ENCODE measurements at regions not wholly inside any gene's neighbourhood (a gene's known extent, or its start where the extent isn't known, plus 50 kb on each side); places are given as distances from the start of the nearest gene placed in this dataset.

GRCh38 chr13:30129411-30129810, 177.9 kb downstream of the KATNAL1 start:
- no peak overlapping the region for H3K27ac ChIP-seq
- no peak overlapping the region for H3K4me3 ChIP-seq

DNA sequence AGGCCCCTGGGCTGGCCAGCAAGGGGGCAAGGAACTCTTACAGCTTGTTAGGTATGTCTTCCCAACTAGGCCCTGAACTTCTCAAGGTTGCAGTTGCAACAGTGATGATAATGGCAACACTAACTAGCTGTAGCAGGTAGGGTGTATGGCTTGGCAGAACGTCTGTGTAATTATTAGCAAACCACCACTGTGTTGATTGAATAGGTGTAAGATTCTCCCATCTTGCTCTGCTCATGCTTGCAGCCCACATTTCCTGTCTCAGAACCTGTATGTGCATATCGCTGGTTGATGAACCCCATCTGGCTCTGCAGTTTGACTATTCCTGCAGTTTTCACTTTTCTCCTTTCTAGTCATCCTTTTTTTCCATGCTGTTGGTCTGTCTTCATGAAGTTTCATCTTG, 178.8 kb downstream of the KATNAL1 start:
- no peak overlapping the region for H3K27ac ChIP-seq

DNA sequence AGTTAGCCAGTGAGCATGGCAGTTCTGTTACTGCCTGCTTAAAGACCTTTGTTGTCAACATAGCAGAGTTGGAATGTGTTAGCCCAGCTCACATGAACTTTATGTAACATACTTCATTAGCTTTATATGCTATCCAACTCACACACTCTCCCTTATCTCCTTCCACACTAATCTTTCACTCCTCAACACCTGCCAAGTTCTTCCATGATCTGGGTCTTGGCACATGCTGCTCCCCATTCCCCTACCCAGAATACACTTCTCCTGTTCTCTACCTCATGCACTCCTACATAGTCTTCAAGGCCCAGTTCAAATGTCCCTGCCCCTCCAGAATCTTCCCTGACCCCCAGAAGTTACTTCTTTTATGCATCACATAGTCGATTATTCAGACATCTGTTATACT, 179.3 kb downstream of the KATNAL1 start:
- Histone ChIP-seq H3K4me3 (no peak overlapping the region), H3K27ac (no peak overlapping the region)

More for the DNA sequence above, 178.8 kb downstream of the KATNAL1 start:
- H3K4me3 ChIP-seq = no peak overlapping the region

DNA sequence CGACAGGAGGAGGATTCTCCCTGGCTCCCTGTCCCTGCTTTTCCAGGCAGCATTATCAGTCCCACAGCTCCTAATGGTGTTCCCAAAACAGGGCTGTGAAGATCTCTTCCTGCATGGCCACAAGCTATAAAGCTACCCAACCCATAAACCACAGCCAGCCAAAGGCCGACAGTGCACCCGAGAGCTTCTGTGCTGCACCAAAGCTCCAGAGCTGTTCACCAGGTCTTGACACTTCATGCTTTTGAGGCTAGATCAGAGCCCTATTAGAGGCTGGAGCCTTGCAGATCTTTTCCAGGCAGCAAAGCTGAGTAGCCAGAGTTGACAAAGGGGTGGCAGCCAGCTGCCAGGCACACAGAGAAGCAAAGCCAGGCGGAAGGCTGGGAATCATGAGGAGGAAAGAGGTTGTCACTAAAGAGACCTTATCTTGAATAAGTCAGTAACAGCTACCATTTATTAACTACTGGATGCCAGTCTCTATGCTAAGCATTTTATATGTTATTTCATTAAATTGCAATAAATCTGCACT, 180.4 kb downstream of the KATNAL1 start:
- Histone ChIP-seq H3K27ac (peak overlapping the region in 4 of 21 experiments; percentile 17 to 85 (median 53)), H3K4me3 (no peak overlapping the region)

DNA sequence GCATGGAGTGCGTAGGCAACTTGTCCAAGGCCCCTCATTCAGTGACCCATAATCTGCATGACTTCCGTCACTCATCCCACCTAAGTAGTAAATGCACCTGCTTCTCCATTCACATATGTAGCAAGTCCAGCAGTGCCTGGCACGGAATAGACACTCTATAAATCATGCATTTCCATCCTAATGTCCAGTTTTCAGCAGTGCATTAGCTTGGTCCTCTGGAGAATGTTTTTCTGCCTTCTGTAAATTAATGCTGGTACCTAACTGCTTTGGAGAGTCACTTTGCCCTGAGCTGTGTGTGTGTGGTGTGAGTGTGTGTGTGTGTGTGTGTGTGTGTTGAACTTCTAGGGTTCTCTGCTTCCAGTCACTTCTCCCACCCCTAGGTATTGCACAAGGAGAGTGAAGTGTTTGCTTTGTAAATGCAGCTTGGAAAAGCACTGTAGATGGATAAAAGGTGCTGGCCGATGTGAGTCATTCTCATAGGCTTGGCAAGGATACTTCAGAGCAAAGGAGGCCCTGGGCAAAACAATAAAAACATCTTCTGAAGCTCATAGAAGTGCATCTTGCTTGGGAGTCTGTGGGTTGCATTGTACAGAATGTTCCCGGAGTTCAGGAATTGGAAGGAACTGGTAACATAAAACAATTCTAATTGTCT, 181.8 kb downstream of the KATNAL1 start:
- H3K27ac ChIP-seq = peak overlapping the region in 3 of 21 experiments; percentile 9 to 40 (median 17)
- no peak overlapping the region for H3K4me3 ChIP-seq

DNA sequence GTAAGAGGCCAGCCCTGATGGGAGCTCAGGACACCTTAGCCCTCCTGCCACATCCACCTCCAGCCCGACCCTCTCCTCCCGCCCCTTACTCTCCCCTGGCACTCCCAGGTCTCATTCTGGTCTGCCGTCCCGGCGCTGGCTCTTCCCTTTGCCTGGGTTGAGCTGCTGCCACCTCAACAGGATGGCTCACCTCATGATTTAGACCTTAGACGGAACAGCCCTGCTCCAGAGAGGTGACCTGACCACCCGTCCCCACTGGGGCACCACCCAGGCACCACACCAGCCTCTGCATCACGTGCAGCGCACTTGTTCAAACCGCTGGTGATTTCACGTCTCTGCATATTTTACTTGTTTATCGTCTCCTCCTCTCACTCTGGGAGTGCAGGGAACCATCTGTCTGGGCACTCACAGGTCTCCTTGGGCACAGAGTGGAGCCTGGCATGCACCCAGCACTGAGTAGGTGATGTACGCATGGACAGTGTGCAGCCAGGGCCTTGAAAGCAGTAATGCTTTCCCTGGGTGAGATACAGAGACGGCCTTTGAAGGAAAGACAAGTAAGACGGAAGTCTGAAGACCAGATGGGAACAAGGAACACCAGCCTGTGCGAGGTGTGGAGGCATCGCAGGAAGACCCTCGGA, 183.1 kb downstream of the KATNAL1 start:
- no peak overlapping the region for H3K27ac ChIP-seq

DNA sequence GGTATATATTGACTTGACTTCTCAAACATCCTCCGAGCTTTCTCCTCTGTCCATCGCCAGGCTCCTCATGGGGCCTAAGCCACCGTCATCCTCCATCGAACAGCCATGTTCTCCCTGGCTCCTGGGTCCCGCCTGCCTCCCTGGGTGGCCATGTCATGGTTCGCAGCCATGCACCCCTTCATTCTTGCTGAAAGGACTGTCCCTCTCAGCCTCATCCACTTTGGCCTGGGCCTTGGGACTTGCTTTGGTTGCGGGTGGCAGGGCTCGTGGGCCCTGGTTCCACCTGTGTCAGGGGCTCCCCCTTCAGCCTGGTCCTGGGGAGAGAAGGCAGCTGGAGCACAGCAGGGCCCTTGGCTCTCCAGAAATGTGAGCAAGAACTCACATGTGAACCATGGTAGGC, 183.8 kb downstream of the KATNAL1 start:
- H3K27ac ChIP-seq = no peak overlapping the region
- H3K4me3 ChIP-seq = no peak overlapping the region

More for the DNA sequence above, 183.1 kb downstream of the KATNAL1 start:
- no peak overlapping the region for H3K4me3 ChIP-seq

DNA sequence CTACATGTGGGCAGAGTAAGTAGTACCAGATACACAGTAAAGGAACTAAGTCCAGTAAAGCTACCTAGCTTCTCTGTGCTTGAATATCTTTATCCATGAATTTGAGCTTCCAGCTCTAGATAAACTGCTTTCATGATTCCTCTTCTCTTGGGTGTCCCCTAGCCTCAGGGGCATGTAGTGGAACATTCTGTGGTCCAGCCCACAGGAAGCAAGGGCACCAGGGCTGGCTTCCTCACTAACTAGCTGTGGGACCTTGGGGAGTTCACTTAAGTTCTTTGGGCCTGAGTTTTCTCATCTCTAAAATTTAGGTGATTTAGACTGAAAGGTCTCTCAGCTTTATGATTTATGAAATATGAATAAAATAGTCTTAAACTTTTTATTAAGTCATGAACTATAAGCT, 185.7 kb downstream of the KATNAL1 start:
- no peak overlapping the region for H3K27ac ChIP-seq
- no peak overlapping the region for H3K4me3 ChIP-seq

- Histone ChIP-seq H3K27ac (no peak overlapping the region), H3K4me3 (no peak overlapping the region)
Observed at GRCh38 chr13:30121244-30121643, 186.1 kb downstream of the KATNAL1 start.

DNA sequence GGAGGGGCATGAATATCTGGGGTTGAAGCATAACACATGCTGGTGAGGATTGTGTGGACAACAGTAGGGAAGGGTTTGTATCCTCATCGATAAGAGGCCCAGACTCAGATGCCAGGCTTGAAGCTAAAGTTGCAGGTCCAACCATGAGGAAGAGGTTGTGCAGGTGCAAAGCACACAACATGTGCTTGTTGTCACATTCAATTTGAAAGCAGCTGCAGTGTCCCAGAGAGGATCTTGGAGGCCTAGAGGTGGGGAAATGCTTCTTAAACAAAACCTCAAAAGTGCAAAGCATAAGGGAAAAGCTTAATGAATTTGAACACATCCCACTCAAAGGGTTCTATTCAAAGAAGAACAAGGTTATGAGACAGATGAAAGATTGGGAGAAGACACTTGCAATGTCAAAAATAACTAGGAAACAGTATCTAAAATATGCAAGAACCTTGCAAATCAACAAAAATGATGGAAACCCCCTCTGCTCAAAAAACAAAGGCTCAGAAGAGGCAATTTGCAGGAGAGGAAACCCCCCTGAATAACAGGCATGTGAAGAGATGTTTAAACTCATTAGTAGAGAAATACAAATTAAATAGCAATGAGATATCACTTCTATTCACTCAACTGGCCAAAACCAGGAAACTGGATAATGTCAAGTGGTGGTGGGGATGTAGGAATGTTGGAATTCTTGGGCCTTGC, 187.1 kb downstream of the KATNAL1 start:
- H3K27ac ChIP-seq = peak overlapping the region in 1 of 21 experiments; percentile 68
- no peak overlapping the region for H3K4me3 ChIP-seq

- Histone ChIP-seq H3K27ac (peak overlapping the region in 5 of 21 experiments; percentile 11 to 68 (median 55)), H3K4me3 (no peak overlapping the region)
Observed at GRCh38 chr13:30119476-30119875, 187.9 kb downstream of the KATNAL1 start.

- Histone ChIP-seq H3K27ac (no peak overlapping the region), H3K4me3 (no peak overlapping the region)
Observed at GRCh38 chr13:30116379-30116778, 191.0 kb downstream of the KATNAL1 start.

DNA sequence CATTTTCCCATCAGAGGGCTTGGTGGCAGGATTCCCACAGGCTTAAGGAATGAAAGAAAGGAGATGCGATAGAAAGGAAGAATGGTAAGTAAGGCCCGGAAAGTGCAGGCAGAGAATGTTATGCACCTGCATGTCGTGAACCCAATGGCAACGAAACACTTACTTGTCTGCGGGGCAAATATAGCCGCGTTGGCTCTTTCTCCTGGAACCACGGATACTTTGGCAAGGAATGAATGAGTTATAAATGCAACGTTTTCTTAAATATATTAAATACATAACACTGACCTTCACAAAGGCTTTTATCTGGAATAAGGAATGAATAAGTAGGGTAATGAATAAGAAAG, 192.1 kb downstream of the KATNAL1 start:
- Histone ChIP-seq H3K4me3 (peak overlapping the region in 6 of 7 experiments; percentile 39 to 81 (median 57)), H3K27ac (peak overlapping the region in 5 of 21 experiments; percentile 56 to 77 (median 75))

DNA sequence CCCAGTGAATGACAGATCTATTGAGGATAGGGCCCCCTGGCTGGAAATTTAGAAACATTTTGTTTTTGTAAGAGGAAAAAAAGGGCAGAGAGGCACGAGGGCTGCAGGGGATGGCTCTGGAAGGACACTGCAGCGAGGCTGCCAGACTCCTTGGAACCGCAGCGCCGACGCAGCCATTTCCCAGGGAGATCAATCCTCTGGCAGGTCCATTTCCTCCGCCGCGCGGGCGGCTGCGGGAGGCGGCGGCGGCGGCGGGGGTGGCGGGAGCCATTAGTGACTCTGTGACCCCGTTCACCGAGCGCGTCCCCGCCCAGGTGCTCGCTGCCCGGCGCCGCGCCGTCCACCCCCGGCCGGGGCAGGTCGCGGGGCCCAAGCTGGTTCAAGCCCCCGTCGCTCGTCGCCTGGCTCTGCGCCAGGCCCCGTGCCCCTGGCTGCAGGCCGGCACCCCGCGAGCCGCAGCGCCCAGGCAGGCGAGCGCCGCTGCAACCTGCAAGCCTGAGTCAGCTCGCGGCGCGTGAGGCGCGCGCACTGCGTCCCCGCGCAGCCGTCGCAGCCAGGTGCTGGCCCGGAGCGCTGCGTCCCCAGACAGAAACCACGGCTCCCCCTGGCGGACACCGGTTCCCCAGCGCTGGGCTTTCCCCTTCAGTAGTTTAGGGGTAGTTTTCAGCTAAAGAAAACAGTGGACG, 192.6 kb downstream of the KATNAL1 start:
- Histone ChIP-seq H3K4me3 (peak overlapping the region; percentile 39 to 81 (median 53)), H3K27ac (peak overlapping the region in 15 of 21 experiments; percentile 33 to 78 (median 74))

DNA sequence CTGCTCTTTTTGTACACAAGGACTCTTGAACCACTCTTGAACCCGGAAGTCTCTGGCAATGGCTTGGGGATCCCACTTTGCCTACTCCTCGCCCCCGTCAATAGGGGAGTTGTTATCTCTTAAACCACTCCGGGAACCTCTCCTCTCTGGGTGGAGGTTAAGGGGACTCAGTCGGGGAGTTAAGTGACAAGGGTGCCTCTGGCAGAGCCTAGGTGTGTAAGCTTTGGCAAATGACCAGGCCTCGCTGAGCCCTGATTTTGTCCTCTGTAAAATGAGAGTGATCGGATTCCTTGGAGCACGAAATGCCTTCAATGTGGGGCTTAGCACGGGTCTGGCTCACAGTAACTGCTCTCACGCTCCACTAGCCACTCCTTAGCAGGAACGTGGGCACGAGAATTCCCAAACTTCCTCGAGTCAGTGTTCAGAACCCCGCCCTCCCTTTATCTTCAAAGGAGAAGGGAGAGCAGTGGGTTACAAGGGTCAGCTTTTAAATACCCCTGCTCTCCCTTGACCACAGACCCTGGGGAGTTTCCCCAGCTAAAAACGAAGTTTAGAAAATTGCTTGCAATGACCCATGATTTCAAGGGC, 193.3 kb downstream of the KATNAL1 start:
- Histone ChIP-seq H3K27ac (peak overlapping the region in 14 of 21 experiments; percentile 33 to 78 (median 74)), H3K4me3 (peak overlapping the region; percentile 39 to 81 (median 53))

- Histone ChIP-seq H3K27ac (peak overlapping the region in 12 of 21 experiments; percentile 50 to 78 (median 74)), H3K4me3 (no peak overlapping the region)
Observed at GRCh38 chr13:30113551-30113950, 193.8 kb downstream of the KATNAL1 start.

DNA sequence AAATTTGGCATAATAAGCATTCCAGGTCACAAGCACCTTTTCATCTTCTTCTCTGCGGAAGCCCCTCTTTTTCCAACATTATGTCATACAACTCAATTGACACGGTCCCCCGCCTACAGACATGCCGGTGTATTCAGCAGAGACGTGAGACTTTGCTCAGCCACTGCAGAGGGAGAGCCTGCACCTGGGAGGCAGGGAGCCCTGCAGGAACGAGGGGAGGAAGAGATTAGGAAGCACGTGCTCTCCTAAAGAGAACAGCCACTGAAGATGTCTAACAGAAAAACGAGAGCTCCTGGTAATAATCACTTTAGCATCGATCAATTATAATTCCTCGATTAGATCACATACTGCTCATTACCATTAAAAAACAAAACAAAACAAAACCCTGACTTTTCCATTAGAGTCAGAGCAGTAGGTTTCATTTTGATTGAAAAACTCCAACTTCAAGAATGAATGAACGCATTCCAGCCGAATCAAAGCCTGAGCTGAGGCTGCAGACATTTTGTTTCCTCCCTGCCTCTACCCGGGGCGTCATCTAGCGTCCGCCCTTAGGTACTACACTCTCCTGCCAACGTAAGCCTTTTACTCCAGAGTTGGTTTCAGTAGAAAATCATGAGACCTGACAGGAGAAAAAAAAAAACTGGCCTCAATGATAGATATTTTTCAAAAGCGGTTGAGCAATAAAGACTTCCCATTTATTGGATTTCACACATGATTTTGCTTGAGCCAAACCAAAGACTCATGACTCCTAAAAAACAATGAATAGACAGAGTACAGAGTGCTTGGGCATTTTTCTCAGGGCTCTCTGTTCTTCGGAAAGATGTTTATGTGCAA, 194.5 kb downstream of the KATNAL1 start:
- Histone ChIP-seq H3K27ac (peak overlapping the region in 9 of 21 experiments; percentile 50 to 78 (median 75)), H3K4me3 (no peak overlapping the region)

- Histone ChIP-seq H3K4me3 (no peak overlapping the region), H3K27ac (no peak overlapping the region)
Observed at GRCh38 chr13:30111810-30112209, 195.5 kb downstream of the KATNAL1 start.

All from skin epidermis (tissue), 12 donors.